ENCODE measurements at regions not wholly inside any gene's neighbourhood (a gene's known extent, or its start where the extent isn't known, plus 50 kb on each side); places are given as distances from the start of the nearest gene placed in this dataset.
"Not testable (repeated sequence)": the region's sequence is repeated elsewhere in the genome, so short reads cannot be mapped to it uniquely, and the experiment has no call there.

DNA sequence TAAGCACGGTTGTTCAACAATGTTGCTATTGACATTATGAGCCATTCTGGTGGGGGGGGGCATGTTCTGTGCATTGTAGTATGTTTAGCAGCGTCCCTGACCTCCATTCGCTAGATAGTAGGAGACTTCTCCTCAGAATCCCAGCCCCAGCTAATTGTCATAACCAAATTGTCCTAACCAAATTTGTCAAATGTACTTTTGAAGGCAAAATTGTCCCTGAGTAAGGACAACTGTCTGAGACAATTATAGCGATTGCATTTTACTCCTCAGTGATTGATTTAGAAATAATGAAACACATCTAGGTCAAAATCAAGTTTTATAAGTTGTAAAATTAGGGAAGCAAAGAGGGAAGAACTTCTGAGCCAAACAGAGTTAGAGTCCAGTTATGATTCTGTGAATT lies 541.8 kb upstream of the CHORDC1 start:
- no peak for DNase-seq (ENCODE audit: low read depth)

DNA sequence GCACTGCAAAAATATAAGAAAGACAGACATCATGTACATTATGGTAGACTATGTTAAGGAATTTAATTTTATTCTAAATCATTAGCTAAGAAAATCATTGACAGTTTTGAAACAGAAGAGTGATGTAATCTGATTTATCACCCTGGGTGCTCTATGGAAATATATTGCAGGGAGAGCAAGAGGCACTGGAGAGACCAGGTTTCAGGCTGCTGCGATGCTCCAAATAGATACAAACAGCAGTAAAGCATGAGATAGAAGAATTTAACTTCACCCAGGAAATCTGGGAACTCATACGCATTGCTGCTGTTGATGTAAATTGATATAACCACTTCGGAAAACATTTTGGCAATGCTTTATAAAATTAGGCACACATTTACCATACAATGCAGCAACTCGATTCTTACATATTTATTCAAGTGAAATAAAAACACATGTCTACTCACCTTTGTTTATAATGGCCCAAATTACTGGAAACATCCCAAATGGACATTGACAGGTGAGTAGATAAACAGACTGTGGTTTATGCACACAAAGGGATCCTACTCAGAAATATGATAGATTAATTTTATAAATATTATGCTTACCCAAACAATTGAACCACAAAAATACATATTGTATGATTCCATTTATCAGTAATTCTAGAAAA lies 535.1 kb upstream of the CHORDC1 start:
- no peak for DNase-seq (ENCODE audit: low read depth)

DNA sequence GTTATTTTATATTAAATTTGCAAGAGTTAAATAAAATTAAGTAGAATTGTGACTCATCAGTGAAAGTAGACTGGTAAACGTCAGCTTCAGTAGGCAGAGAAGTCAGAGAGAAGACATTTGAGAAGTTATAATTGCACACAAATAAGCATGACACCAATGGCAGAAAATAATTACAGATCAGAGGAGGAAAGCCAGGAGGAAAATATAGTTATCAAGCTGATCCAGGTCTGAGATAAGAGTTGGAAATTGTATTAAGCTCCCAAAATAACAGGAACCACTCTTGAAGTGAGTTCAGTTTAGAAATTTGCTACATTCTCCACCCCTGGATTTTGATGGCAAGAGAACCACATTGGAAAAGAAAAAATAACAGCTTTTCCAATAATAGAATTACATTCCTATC lies 533.8 kb upstream of the CHORDC1 start:
- no peak for DNase-seq (ENCODE audit: low read depth)

DNA sequence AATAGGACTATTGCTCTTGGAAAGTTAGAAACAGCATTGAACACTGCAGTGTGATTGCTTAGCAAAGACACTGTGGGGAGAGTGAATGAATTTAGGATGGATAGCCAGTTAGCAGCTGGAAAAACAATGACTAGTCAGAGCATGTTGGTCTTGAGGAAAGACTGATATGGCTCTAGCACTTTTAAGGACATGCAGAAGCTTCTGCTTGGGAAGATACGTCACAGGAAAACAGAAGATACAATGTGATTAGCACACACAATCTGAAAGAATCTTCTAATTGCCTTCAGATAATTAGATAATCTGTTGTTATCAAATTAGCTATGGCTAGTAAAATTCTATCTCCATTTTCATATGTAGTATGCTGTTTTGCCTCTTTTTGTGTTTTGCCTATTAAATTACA lies 530.7 kb upstream of the CHORDC1 start:
- no peak for DNase-seq (ENCODE audit: low read depth)

DNA sequence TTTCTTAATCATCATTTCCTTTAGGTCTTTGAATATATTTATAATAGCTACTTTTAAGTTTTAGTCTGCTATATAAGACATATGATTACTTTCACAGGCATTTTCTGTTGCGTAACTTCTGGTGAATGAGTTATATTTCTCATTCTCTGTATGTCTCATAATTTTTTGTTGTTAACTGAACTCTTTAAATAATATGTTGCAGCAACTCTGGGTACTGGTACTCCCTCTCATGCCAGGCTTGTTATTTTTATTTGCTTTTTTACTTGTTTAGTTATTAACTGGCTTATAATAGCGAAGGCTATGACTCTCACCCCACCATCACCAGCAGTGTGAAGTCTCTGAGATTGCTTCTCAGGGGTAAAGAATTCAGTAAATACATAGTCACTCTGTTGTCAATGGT lies 524.2 kb upstream of the CHORDC1 start:
- DNase-seq (ENCODE audit: low read depth) = peak; percentile 31

DNA sequence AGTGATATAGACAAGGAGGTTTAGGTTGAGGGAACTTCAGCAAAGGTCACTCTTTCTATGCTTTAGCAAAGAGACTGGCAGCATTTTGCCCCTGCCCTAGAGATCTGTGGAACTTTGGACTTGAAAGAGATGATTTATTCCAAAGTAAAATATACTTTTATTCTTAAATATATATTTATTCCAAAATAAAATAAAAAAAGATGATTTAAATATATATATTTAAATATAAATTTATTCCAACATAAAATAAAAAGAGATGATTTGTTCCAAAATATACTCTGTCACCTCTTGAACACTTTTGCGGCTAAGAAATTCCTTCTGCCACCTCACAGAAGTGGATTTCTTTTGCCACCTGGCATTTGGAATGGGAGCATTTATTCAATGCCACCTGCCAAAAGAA lies 521.3 kb upstream of the CHORDC1 start:
- no peak for DNase-seq (ENCODE audit: low read depth)

DNA sequence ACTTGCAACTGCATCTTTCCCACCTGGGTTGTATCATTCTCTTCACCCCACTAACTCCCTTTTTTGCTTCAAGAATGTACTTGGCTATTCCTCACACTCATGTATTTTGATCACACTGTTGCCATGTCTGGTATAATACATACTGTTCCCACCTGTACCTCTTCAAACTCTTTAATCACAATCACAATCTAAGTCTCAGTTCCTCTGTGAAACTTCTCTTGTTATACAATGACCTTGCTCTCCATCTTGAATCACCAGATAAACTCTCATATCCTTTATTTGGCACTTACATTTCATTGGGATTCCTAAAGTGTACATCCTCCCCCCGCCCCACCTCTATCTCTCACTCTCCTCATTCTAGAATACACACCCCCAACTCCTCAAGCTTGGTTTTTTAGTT lies 516.0 kb upstream of the CHORDC1 start:
- DNase-seq (ENCODE audit: low read depth) = no peak

DNA sequence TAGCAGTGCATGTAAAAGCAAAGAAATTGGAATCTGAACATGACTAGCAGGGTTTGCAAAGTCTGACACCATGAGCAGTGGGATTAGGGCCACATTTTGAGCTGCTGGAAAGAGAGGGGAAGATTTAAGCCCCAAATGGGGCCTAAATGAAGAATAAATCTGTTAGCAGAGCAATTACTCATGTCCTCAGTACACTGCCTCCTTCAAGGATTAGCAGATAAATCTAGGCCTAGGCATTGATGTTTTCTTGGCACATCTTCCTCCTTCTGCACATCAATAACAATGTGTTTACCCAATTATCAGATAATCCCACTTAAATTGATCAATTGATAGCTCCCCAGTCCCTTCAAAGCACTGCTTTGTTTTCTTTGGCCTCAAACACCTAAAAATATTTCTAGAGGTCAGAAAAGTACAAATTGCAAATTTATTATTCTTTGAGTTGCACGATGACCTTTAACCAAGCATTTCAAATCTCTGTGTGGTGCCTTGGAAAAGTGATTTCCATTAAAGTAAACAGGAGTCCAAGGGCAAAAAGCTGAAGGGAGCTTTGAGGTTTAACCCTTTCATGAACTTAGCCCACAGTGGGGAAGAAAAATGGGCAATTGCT lies 514.7 kb upstream of the CHORDC1 start:
- DNase-seq (ENCODE audit: low read depth) = no peak

DNA sequence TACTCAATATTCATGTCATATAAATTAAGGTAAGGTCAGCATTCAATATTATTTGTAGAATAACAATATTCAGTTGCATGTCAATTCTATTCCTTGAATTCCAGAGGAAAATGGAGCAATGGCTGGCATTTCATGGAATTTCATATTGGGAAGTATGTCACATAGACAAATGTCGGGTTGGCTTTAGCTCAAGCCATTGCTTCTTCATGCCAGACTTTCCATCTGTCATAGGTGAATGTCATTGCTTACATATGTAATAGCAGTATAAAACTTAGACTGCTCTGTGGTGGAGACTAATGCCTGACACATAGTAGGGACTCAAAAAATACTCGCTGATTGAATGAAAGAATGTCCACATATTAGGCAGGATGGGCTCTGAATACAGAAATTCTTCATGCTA lies 509.6 kb upstream of the CHORDC1 start:
- DNase-seq (ENCODE audit: low read depth) = no peak

DNA sequence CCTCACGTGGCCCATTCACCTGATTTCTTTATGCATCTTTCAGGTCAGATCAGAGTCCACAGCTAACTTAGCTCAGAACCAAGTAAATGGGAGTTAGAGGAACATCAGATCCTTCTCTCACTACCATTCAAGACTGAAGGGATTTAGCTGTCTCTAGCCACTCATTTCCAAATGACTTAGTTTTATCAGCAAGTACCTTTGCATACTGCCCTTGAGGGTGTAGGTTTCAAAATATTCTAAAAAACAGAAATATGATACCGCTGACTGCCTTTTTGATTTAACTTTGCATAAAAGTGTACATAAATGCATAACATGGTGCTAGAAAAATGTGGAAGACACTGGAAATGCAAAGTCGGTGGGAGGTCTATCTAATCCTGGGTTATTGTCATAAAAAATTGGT lies 500.6 kb upstream of the CHORDC1 start:
- DNase-seq (ENCODE audit: low read depth) = no peak

DNA sequence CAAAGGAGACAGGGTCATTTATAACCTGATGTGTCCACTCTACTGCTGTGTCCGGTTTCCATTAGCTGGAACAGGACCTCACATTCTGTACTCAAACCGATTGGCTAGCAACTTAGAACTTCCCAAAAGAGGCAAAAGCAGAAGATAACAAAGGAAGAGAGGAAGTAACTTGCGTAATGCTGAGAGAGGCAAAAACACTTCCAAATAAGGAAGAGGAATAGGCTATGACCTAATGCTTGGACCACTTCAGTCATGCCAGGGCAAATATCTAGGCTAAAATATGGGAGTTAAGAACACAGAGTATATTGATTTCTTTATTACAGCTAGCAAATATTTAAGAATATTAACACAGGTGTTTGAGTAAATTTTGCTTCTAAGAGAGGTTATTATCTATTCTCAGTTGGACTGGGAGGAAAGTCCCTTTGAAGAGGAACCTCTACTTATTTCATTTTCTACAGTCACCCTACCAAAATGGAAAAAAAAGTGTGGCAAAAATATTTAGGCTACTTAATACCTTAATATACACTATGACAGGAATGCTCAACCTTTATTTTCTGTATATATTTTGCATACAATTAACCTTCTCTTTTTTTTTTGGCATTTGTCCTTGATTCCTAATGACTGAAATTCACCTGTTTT lies 499.8 kb upstream of the CHORDC1 start:
- no peak for DNase-seq (ENCODE audit: low read depth)

DNA sequence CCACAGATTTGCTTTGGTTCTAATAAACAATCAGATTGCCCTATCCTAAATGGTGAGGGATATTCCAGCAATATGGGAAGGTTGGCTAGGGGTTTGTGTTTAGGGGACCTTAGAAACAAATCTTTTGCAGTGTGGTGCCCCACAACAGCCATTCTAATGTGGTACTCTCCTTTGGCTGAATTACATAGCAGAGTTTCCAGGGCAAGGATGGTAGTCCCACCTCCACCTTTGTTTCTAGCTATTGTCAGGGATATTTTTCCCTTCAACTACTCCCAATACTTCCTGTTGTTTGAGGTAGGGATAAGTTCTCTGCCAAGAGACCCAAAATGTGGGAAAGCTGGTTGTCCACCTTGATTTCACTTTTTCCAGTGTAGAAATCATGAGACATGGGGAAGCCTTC lies 494.7 kb upstream of the CHORDC1 start:
- DNase-seq (ENCODE audit: low read depth) = no peak

DNA sequence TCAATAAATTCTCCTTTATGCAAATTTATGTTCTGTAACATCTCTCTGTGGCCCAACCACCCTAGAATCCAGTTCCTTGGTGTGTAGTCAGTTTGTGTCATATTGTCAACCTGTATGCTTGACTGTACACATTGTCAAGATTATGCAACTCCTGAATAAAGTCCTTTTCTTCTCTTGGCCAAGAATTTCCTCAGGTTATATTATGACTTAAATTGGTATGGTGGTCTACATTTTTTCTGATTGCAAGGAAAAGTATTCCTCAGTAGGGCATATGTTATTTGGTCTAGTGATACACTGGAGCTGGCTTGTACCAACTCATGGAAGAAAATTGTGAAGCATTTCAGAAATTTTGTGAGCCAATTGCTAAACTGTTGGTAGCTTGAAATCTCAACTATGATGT lies 482.8 kb upstream of the CHORDC1 start:
- no peak for DNase-seq (ENCODE audit: low read depth)

DNA sequence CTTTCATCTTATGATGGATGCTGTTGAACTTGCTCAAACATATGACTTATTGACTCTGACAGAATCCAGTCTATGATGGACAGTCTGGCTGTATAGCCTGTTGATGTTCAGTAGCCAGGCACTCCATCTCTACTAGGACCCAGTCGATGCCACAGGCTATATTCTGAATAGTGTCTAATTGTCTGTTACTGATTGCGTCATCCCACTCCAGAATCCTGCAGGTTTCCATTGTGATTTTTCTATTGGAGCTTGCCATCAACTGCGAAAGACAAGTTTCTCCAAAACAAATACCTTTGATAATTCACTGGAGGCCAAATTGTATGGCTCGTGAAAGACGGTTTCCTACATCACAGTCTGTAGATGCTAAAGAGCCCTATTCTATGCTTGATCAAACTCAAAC lies 481.7 kb upstream of the CHORDC1 start:
- DNase-seq (ENCODE audit: low read depth) = no peak

DNA sequence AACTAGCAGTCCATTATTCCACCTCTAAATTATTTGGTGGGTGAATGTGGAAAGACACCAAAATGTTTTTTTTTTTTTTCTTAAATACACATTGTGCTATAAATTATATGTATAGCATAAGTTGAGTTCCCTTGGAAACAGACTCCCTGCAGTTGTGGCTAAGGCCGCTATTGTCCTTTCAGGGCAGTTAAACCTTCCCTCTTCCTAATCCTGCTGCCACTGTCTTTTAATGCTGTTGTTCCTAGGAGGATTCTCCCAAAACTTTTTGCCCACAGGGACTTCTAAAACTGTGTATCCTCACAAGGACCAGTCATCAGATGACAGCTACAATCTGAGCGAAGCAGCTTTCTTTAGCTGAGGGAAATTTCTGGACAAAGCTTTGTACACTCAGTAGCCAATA lies 478.9 kb upstream of the CHORDC1 start:
- DNase-seq (ENCODE audit: low read depth) = no peak

DNA sequence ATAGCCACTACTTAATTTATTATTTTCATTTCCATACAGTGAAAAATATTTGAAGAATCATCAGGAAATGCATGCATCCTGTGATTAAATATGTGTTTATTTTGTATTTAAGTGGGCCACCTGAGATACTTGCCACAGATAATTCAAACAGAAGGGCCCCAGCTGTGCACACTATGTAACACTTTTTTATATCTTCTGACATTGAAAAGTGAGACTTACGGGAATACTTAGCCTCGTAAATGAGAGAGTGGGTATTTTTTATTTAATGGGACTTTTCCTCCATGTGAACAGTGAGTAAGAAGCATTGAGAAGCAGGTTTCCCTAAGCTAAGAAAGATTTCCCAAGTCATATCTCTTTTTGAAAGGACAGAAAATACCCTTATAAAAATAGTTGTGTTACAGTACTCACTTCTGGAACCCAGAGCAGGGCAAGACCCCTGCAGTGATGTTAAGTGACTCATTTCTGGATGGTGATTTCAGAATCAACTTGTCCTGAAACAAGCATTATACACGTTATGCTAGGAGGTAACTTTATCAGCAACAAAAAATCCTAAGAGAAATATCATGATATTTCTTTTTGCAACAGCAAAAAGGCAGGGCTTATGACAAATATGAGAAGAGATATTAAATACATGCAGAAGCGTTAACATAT lies 478.1 kb upstream of the CHORDC1 start:
- DNase-seq (ENCODE audit: low read depth) = no peak

DNA sequence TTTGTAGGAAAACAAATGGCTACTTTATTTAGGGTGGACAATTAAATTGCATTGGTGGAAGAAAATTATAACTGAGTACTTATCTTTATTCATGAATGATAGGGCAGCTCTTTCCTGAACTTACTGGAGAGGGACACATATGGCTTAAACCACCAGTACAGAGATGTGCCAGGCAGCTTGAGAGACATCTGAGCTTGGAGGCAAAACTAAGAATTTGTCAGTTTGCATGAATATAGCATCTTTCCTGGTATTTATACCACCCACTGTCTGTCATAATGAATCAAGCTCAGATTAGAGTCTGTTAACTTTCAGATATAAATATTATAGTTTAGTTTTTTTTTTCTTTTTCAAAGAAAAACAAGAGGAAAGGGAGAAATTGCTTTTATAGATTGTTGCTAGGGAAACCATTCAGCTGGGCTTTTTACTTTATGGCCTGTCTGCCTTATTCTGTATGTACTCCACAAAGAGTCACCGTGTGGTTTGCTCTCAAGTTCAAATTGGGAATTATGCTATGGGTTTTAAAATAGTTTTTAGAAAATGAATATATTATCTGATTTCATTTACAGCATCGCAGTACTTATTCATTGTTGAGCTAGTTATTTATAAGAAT lies 477.0 kb upstream of the CHORDC1 start:
- no peak for DNase-seq (ENCODE audit: low read depth)

DNA sequence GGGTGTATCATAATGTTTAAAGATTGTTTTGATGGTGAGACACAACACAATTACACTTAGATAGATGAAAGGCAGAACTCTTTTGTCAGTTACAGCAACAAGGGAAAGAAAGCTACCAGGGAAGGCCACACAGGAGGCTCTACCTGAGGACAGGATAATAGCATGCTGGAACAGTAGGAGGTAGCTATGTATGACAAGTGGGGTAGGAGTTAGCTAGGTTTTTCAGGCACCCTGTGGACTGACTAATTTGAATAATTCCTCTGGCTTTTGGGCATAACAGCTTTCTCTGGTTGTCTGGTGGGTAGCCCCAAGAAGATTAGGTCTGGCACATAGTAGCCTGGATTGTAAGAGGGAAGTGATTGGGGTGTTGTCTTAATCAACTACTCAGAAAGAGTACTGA lies 475.4 kb upstream of the CHORDC1 start:
- DNase-seq (ENCODE audit: low read depth) = no peak

DNA sequence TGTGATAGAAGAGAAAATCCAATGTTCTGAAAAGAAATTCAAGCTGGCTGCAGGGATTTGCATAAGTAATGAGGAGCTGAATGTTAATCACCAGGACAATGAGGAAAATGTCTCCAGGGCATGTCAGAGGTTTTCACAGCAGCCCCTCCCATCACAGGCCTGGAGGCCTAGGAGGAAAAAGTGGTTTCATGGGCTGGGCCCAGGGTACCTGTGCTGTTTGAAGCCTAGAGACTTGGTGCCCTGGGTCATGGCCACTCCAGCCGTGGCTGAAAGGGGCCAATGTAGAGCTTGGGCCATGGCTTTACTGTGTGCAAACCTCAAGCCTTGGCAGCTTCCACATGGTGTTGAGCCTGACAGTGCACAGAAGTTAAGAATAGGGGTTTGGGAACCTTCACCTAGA lies 452.6 kb upstream of the CHORDC1 start:
- DNase-seq (ENCODE audit: low read depth) = not testable (repeated sequence)

DNA sequence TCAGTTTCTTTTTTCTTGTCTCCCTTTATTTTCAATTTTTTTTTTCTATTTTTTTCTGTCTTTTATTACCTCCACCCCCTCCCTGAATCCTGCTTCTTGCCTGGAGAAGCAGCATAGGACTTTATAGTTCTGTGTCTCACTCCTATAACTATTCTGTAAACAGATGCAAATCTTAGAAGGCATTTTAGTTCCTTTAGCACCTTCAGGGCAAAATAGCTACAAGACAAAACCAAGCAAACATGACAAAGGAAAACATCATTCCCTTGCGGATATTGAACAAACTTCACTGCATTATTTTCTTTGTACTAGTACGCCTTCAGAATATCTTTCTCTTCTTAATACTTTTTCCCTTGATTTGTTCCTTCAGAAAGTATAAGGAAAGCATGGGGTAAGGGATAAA lies 446.2 kb upstream of the CHORDC1 start:
- no peak for DNase-seq (ENCODE audit: low read depth)

DNA sequence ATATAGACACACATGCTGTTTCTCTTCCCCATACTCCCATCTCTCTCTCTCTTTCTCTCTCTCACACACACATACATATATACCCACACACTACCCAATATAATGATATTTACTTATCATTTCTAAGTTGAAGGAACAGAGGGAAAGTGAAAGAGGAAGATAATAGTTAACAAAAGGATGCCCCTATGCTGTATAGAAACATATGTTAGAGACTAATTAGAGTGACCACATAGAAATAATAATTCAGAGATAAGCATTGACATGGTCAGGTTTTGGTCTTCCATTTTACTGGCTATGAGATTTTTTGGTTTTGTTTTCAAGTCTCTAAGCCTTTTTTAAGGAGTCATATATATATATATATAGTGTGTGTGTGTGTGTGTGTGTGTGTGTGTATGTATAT lies 445.7 kb upstream of the CHORDC1 start:
- no peak for DNase-seq (ENCODE audit: low read depth)

DNA sequence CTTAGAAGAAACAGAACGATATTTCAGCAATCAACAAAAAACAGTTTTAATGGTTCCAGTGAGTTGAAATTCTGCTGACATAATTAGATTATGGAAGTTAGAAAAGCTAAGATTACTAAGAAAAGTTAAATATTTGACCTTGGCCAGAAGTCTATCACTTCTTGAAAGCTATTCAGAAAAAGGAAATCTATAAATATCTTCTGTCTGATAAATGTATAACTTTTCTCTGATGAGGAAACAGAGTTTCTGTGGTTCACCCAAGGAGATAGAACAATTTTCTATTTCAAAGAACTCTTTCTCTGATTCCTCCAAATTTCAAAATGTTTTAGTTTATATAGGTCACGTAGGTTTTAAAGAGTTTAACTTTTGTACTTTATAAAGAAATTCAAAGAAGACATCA lies 438.4 kb upstream of the CHORDC1 start:
- no peak for DNase-seq (ENCODE audit: low read depth)

DNA sequence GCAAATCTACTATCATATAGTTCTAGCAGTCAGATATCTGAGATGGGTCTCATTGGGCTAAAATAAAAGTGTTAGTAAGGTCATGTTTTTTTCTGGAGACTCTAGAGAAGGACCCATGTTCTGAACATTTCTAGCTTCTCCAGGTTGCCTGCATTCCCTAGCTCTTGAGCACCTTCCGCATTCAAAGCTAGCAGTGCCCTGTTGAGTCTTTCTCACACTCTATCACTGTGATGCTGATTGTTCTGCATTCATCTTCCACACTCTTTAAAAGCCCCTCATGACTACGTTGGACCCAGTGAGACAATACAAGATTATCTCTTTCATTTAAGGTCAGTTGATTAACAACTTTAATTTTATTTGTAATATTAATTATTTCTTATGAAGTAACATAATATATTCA lies 433.3 kb upstream of the CHORDC1 start:
- DNase-seq (ENCODE audit: low read depth) = no peak

All from stromal cell of bone marrow (primary cell).